GM18868 (cell line): ENCODE measurements at regions not wholly inside any gene's neighbourhood (a gene's known extent, or its start where the extent isn't known, plus 50 kb on each side); places are given as distances from the start of the nearest gene placed in this dataset.

ENCODE experiments used
- ATAC-seq: cut with Tn5 transposase; IDR thresholded peaks from one replicate; pipeline ENCODE4 v1.9.1; 2021; ENCODE audit warnings: mild to moderate bottlenecking, moderate library complexity; ENCODE audit not compliant: unreplicated experiment

- no peak for ATAC-seq
These were observed 1293.9 kb upstream of the CDH6 start for GRCh38 chr5:29899583-29899982.

GRCh38 chr5:29897916-29898315 is 1295.6 kb upstream of the CDH6 start:
- no peak for ATAC-seq

GRCh38 chr5:29896646-29897045 is 1296.8 kb upstream of the CDH6 start:
- no peak for ATAC-seq

GRCh38 chr5:29894668-29895067 is 1298.8 kb upstream of the CDH6 start:
- no peak for ATAC-seq

GRCh38 chr5:29889051-29889450 is 1304.4 kb upstream of the CDH6 start:
- no peak for ATAC-seq

GRCh38 chr5:29885595-29885994 is 1307.9 kb upstream of the CDH6 start:
- ATAC-seq: no peak

- ATAC-seq: no peak
These were observed 1311.5 kb upstream of the CDH6 start for GRCh38 chr5:29882036-29882435.

GRCh38 chr5:29879401-29879800 is 1314.1 kb upstream of the CDH6 start:
- no peak for ATAC-seq

GRCh38 chr5:29878599-29878998 is 1314.9 kb upstream of the CDH6 start:
- ATAC-seq: no peak

- no peak for ATAC-seq
These were observed 1326.3 kb upstream of the CDH6 start for GRCh38 chr5:29867155-29867554.

GRCh38 chr5:29853711-29854220 is 1339.7 kb upstream of the CDH6 start:
- no peak for ATAC-seq

- no peak for ATAC-seq
These were observed 1341.2 kb upstream of the CDH6 start for GRCh38 chr5:29852329-29852728.

GRCh38 chr5:29845206-29845605 is 1348.3 kb upstream of the CDH6 start:
- ATAC-seq: no peak

- ATAC-seq: no peak
These were observed 1360.1 kb upstream of the CDH6 start for GRCh38 chr5:29833394-29833793.

GRCh38 chr5:29822521-29822920 is 1371.0 kb upstream of the CDH6 start:
- ATAC-seq: no peak

- no peak for ATAC-seq
These were observed 1381.4 kb upstream of the CDH6 start for GRCh38 chr5:29811914-29812679.

GRCh38 chr5:29805804-29806203 is 1387.7 kb upstream of the CDH6 start:
- no peak for ATAC-seq

GRCh38 chr5:29800752-29801151 is 1392.7 kb upstream of the CDH6 start:
- no peak for ATAC-seq

GRCh38 chr5:29796013-29796412 is 1397.5 kb upstream of the CDH6 start:
- no peak for ATAC-seq

GRCh38 chr5:29795096-29795652 is 1398.3 kb upstream of the CDH6 start:
- no peak for ATAC-seq

- no peak for ATAC-seq
These were observed 1399.2 kb upstream of the CDH6 start for GRCh38 chr5:29794141-29794787.

- no peak for ATAC-seq
These were observed 1403.2 kb upstream of the CDH6 start for GRCh38 chr5:29790281-29790680.
